ENCODE measurements at regions not wholly inside any gene's neighbourhood (a gene's known extent, or its start where the extent isn't known, plus 50 kb on each side); places are given as distances from the start of the nearest gene placed in this dataset.

DNA sequence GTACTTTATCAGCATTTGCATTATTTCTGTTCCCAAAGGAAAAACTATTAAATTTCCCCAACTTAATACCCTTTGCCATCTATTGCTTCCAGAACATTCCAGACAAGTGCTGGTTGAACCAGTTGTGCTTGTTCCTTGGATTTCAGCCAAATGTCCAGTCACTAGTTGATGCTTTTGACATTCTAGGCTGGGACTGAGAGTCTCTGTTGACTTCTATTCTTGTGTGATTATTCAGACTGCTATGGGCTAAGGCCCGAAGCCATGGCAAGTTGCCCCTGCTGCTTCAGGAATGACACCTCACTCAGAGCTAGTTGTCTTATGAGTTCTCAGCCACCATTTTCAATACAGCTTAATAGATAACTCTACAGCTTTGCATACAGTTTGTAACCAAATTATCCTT lies 458.1 kb upstream of the ARGLU1 start:
- H3K4me3 ChIP-seq (ENCODE audit: low read depth, low read length), result no peak overlapping the region
- peak; percentile 19 for DNase-seq (ENCODE audit: low read depth)
- TF ChIP-seq, protein P1, sequence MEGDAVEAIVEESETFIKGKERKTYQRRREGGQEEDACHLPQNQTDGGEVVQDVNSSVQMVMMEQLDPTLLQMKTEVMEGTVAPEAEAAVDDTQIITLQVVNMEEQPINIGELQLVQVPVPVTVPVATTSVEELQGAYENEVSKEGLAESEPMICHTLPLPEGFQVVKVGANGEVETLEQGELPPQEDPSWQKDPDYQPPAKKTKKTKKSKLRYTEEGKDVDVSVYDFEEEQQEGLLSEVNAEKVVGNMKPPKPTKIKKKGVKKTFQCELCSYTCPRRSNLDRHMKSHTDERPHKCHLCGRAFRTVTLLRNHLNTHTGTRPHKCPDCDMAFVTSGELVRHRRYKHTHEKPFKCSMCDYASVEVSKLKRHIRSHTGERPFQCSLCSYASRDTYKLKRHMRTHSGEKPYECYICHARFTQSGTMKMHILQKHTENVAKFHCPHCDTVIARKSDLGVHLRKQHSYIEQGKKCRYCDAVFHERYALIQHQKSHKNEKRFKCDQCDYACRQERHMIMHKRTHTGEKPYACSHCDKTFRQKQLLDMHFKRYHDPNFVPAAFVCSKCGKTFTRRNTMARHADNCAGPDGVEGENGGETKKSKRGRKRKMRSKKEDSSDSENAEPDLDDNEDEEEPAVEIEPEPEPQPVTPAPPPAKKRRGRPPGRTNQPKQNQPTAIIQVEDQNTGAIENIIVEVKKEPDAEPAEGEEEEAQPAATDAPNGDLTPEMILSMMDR (conservative IDR thresholded peaks at IDR 0.05; ENCODE audit: low read depth, low read length), result no peak

DNA sequence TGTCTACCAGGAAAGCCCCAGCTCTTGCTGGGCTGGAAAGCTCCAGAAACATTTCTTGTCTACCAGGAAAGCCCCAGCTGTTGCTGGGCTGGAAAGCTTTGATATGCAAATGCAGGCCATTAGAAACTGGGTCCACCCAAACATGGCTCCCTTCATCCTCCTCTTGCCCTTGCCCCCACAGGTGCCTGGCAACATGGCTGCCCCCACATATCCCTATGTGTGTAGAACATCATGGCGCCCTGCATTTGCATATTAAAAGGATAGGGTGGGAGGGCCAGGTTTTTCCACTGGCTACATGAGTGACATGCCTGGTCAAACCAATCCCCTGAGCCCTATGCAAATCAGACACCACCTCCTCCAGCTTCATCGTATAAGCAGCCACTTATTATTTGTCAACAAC lies 455.4 kb upstream of the ARGLU1 start:
- TF ChIP-seq, protein P1 (conservative IDR thresholded peaks at IDR 0.05; ENCODE audit: low read depth, low read length), result no peak
- no peak for DNase-seq (ENCODE audit: low read depth)

DNA sequence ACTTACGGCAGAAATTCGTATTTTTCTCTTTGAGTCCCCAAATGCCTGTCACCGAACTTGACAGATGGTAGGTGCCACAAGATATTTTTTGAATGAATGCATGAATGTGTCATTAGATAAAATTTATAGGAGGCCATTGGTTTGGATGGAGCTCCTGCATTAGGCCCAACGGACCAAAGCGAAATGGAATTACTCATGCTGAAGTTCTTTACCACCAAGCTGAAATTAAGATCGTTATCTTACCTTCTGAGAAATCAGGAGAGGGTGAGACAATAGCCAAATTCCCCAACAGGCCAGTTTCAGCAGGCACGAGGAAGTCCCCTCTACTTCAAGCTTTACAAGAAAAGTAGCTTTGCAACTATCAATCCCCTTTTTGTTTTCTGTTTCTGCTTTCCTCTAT lies 452.5 kb upstream of the ARGLU1 start:
- H3K4me3 ChIP-seq (ENCODE audit: low read depth, low read length), result no peak overlapping the region
- DNase-seq (ENCODE audit: low read depth), result no peak
- TF ChIP-seq, protein P1 (conservative IDR thresholded peaks at IDR 0.05; ENCODE audit: low read depth, low read length), result no peak

More for the DNA sequence above, 455.4 kb upstream of the ARGLU1 start:
- H3K4me3 ChIP-seq (ENCODE audit: low read depth, low read length), result no peak overlapping the region

DNA sequence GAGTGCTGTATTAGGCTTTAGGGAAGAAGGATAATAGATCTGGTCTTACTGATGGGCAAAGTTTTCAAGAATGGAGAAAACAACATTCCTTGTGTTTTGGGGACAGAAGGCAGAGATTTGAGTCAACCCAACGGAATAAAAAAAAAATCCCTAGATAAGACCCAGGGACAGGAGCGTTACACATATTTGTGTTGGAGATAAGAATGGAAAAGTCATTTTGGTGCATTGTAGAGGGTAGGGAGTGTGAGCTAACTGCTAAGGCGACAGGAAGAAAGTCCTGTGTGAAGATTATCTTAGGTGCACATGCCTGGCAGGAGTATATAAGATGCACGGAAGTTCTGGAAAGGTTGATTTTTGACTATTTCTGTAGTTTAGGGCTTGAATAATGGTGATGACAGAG lies 450.3 kb upstream of the ARGLU1 start:
- no peak for DNase-seq (ENCODE audit: low read depth)
- no peak overlapping the region for H3K4me3 ChIP-seq (ENCODE audit: low read depth, low read length)
- TF ChIP-seq, protein P1 (conservative IDR thresholded peaks at IDR 0.05; ENCODE audit: low read depth, low read length), result no peak

DNA sequence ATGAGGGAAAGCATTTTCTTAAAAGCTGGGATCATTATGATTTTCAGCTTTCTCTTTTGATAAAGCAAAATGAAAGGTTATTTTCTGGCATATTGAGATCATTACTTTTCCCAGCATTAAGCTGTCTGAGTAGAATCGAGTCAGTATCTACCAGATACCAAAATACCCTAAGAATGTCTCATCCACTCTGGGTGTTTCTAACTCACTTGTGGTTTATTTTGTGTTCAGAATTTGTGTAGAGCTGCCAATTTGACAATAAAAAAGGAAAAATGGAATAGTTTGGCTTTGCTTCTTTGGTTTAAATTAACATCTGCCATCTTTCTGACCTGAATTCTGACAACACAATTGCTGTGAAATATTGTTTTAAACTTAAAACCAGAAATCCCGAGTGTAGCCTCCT lies 438.7 kb upstream of the ARGLU1 start:
- H3K4me3 ChIP-seq (ENCODE audit: low read depth, low read length), result no peak overlapping the region
- no peak for DNase-seq (ENCODE audit: low read depth)
- TF ChIP-seq, protein P1 (conservative IDR thresholded peaks at IDR 0.05; ENCODE audit: low read depth, low read length), result no peak

DNA sequence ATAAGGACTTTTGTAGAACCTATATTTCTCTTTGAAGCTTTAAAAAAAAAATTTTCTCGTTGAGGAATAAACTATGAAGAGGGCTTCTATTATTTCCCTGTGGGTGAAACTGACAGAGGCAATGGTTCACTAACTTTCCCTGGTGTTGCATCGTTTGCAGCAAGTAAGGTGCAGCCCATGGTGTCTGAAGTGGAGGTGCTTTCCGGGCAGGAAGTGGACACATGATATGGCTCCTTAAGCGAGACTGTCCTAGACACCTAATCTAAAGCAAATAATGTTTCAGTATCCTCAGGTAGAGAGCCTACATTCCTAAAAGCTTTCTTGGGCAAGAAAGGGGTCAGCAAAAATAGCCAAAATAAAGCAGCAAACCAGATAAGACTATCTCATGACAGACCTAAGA lies 437.6 kb upstream of the ARGLU1 start:
- no peak for DNase-seq (ENCODE audit: low read depth)
- TF ChIP-seq, protein P1 (conservative IDR thresholded peaks at IDR 0.05; ENCODE audit: low read depth, low read length), result no peak
- H3K4me3 ChIP-seq (ENCODE audit: low read depth, low read length), result no peak overlapping the region

DNA sequence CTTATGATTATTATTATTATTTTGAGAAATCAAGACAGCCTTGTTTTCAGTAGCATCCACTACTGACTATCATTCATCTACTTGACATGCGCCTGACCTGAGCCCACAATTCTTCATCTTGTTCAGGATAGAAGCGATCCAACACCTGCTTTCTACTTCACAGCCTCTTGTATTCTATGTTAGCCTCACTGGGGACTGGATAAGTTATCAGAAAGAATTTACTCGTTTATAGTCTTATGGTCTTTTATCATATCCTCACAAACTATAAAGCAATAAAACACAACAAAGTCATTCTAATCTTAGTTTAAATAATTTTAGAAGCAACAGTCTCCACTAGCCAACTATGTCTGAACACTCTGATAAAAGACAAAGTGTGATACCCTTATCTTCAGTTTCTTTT lies 436.0 kb upstream of the ARGLU1 start:
- TF ChIP-seq, protein P1 (conservative IDR thresholded peaks at IDR 0.05; ENCODE audit: low read depth, low read length), result no peak
- no peak for DNase-seq (ENCODE audit: low read depth)

More for the DNA sequence above, 436.0 kb upstream of the ARGLU1 start:
- no peak overlapping the region for H3K4me3 ChIP-seq (ENCODE audit: low read depth, low read length)
